HEK293 (cell line): ENCODE measurements at regions not wholly inside any gene's neighbourhood (a gene's known extent, or its start where the extent isn't known, plus 50 kb on each side); places are given as distances from the start of the nearest gene placed in this dataset.

ENCODE experiments used
- KLF16 ChIP-seq: fragments of 450-650 bp; formaldehyde crosslinking; IDR thresholded peaks from 2 replicates; pipeline ENCODE4 v1.5.1; 2017; ENCODE audit warnings: missing biosample characterization, missing genetic modification characterization
- PATZ1 ChIP-seq: fragments of 450-650 bp; formaldehyde crosslinking; IDR thresholded peaks from 2 replicates; pipeline ENCODE4 v1.5.1; 2016; ENCODE audit warnings: missing biosample characterization, missing genetic modification characterization
- ZBTB8A ChIP-seq: fragments of 450-650 bp; formaldehyde crosslinking; IDR thresholded peaks from 2 replicates; pipeline ENCODE4 v1.5.1; 2016; ENCODE audit warnings: missing biosample characterization, missing genetic modification characterization
- ZNF292 ChIP-seq: fragments of 450-650 bp; formaldehyde crosslinking; IDR thresholded peaks from 2 replicates; pipeline ENCODE4 v1.5.1; 2016; ENCODE audit warnings: low read depth, missing biosample characterization, missing genetic modification characterization, borderline replicate concordance
- ZNF621 ChIP-seq: fragments of 450-650 bp; formaldehyde crosslinking; IDR thresholded peaks from 2 replicates; pipeline ENCODE4 v1.5.1; 2017; ENCODE audit warnings: missing biosample characterization, missing genetic modification characterization
- ZNF830 ChIP-seq: fragments of 450-650 bp; IDR thresholded peaks from 2 replicates; pipeline ENCODE4 v1.5.0; 2018; ENCODE audit warnings: missing biosample characterization, missing genetic modification characterization, low read depth, mild to moderate bottlenecking, moderate library complexity
- TF ChIP-seq, protein P1 (sequence below): fragments of 450-650 bp; formaldehyde crosslinking; IDR thresholded peaks from 2 replicates; pipeline ENCODE4 v1.5.1; 2016; ENCODE audit warnings: missing biosample characterization, missing genetic modification characterization

DNA sequence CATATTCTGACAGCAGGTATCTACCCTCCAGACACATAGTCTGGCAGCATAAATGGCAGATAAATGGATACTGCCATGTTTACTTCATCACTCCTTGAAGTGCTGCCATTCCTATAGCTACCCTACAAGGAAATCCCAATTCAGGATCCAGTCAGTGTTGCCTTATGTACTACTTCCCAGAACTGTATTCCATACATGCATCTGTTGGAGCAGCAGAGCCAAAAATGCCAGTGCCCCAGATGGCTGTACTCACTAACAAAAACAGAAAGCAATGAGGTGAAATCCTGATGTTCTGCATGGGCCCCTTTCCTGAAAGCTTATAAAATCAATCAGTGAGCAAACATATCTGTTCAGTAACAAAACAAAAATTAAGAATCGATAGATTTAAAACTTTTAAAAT is 490.0 kb upstream of the COX7C start:
- TF ChIP-seq, protein P1, sequence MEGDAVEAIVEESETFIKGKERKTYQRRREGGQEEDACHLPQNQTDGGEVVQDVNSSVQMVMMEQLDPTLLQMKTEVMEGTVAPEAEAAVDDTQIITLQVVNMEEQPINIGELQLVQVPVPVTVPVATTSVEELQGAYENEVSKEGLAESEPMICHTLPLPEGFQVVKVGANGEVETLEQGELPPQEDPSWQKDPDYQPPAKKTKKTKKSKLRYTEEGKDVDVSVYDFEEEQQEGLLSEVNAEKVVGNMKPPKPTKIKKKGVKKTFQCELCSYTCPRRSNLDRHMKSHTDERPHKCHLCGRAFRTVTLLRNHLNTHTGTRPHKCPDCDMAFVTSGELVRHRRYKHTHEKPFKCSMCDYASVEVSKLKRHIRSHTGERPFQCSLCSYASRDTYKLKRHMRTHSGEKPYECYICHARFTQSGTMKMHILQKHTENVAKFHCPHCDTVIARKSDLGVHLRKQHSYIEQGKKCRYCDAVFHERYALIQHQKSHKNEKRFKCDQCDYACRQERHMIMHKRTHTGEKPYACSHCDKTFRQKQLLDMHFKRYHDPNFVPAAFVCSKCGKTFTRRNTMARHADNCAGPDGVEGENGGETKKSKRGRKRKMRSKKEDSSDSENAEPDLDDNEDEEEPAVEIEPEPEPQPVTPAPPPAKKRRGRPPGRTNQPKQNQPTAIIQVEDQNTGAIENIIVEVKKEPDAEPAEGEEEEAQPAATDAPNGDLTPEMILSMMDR (tag by site-specific recombination): no peak
- TF ChIP-seq ZNF830: no peak
- no peak for TF ChIP-seq KLF16 (tag by site-specific recombination)
- no peak for TF ChIP-seq PATZ1 (tag by site-specific recombination)
- TF ChIP-seq ZNF292: no peak
- TF ChIP-seq ZNF621 (tag by site-specific recombination): no peak
- TF ChIP-seq ZBTB8A (tag by site-specific recombination): no peak
